Stomach (tissue), 8 donors: ENCODE measurements at regions not wholly inside any gene's neighbourhood (a gene's known extent, or its start where the extent isn't known, plus 50 kb on each side); places are given as distances from the start of the nearest gene placed in this dataset.

ENCODE experiments used
- DNase-seq, 2 donors: peaks; one replicate each; pipeline versions ENCODE4 v3.0.0 to v3.0.0-alpha.2; 2013 to 2019
- H3K27ac ChIP-seq, 5 donors: fragments of 200-600 bp in 4 of 5; sonication (generic) in 4 of 5; one replicate each; pipeline ENCODE4 v1.5.1; 2013 to 2019; ENCODE audit warnings: mild to moderate bottlenecking in 1 of 5, moderate library complexity in 1 of 5
- H3K27me3 ChIP-seq, 3 donors: fragments of 200-600 bp; sonication (generic); one replicate each; pipeline ENCODE4 v1.5.1; 2017 to 2019; ENCODE audit warnings: mixed run types in 1 of 3
- H3K36me3 ChIP-seq, 4 donors: fragments of 200-600 bp; sonication (generic); 1 replicate in 3 of 4; 2 replicates in 1 of 4; pipeline ENCODE4 v1.5.1; 2016 to 2019
- H3K4me1 ChIP-seq, 4 donors: fragments of 200-600 bp; sonication (generic); one replicate each; pipeline ENCODE4 v1.5.1; 2016 to 2019
- H3K4me3 ChIP-seq, 4 donors: fragments of 200-600 bp; sonication (generic) in 3 of 4; one replicate each; pipeline ENCODE4 v1.5.1; 2016 to 2019; ENCODE audit warnings: mild to moderate bottlenecking in 1 of 4
- H3K9me3 ChIP-seq, 4 donors: fragments of 200-600 bp; sonication (generic); one replicate each; pipeline ENCODE4 v1.5.1; 2016 to 2019
- EP300 ChIP-seq: sonication (generic); formaldehyde crosslinking; IDR thresholded peaks from one replicate; pipeline ENCODE4 v1.6.1; 2017; ENCODE audit warnings: antibody characterized with exemption
- POLR2A ChIP-seq, 4 donors: fragments of 450-650 bp; IDR thresholded peaks; one replicate each; pipeline ENCODE4 v1.6.1; 2016; ENCODE audit warnings: antibody characterized with exemption in 4 of 4, control low read depth in 2 of 4, mild to moderate bottlenecking in 1 of 4, moderate library complexity in 1 of 4
- POLR2AphosphoS5 ChIP-seq, 3 donors: sonication (generic); formaldehyde crosslinking; IDR thresholded peaks; one replicate each; pipeline ENCODE4 v1.6.1; 2016; ENCODE audit warnings: antibody characterized with exemption in 3 of 3
- WGBS, 5 donors: extraction: QIAGEN DNeasy Blood & Tissue Kit in 3 of 5; methylation state at CpG; one replicate each; pipeline versions ENCODE4 v1.1.5 to v1.1.7; 2013 to 2018; 5-methylcytosine and 5-hydroxymethylcytosine counted together
- intact Hi-C: fragments of 100-400 bp; cut with DNase I; formaldehyde crosslinking; loops from one replicate; pipeline ENCODE4 v1.15.1; 2023; ENCODE audit warnings: low total_unique reads
- TF ChIP-seq, protein P1 (sequence below), 7 experiments: fragments of 450-650 bp in 4 of 7; fragments of 200-600 bp in 3 of 7; sonication (generic) in 3 of 7; IDR thresholded peaks; one replicate each; pipeline ENCODE4 v1.5.1; 2016 to 2019; ENCODE audit warnings: antibody characterized with exemption in 7 of 7, control low read depth in 2 of 7, mild to moderate bottlenecking in 1 of 7
- donor health status: healthy with polysubstance abuse.
- donor health status: Bipolar disorder and iron deficiency.
- donor health status: healthy.

DNA sequence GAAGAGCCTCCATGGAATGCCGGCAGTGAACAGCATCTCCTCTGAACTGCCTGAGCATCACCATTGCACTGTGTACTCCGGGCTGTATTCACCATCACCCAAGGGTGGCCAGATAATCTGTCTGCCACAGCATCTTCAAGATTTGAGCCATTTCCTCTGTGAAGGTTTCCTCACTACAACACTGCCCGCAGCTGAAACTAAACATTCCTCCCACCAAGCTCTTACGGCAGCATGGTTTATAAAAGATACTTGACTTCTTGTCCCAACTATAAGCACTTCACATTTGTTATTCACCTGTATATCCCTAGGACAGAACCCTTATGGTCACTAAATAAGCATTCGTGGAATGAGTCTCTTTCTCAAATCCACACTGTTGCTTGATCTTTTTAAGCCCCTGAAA, 125.9 kb downstream of the SST start:
- Histone ChIP-seq H3K4me1 (no peaks in the 10 kb centered on the region), H3K27ac (no peak overlapping the region), H3K27me3 (no peaks in the 10 kb centered on the region), H3K9me3 (no peaks in the 10 kb centered on the region), H3K36me3 (no peaks in the 10 kb centered on the region), H3K4me3 (no peak overlapping the region)
- WGBS, 5 donors, result 87 to 94% (median 90%) methylated on average over 5 of the region's 5 CpGs
- TF ChIP-seq POLR2A (IDR thresholded peaks at IDR 0.05), result no peak
- TF ChIP-seq POLR2AphosphoS5 (IDR thresholded peaks at IDR 0.05), result no peak
- TF ChIP-seq, protein P1, sequence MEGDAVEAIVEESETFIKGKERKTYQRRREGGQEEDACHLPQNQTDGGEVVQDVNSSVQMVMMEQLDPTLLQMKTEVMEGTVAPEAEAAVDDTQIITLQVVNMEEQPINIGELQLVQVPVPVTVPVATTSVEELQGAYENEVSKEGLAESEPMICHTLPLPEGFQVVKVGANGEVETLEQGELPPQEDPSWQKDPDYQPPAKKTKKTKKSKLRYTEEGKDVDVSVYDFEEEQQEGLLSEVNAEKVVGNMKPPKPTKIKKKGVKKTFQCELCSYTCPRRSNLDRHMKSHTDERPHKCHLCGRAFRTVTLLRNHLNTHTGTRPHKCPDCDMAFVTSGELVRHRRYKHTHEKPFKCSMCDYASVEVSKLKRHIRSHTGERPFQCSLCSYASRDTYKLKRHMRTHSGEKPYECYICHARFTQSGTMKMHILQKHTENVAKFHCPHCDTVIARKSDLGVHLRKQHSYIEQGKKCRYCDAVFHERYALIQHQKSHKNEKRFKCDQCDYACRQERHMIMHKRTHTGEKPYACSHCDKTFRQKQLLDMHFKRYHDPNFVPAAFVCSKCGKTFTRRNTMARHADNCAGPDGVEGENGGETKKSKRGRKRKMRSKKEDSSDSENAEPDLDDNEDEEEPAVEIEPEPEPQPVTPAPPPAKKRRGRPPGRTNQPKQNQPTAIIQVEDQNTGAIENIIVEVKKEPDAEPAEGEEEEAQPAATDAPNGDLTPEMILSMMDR (IDR thresholded peaks at IDR 0.05), result no peak
- TF ChIP-seq EP300, result no peak
- DNase-seq, result no peak
- intact Hi-C loops, result no loop called here

DNA sequence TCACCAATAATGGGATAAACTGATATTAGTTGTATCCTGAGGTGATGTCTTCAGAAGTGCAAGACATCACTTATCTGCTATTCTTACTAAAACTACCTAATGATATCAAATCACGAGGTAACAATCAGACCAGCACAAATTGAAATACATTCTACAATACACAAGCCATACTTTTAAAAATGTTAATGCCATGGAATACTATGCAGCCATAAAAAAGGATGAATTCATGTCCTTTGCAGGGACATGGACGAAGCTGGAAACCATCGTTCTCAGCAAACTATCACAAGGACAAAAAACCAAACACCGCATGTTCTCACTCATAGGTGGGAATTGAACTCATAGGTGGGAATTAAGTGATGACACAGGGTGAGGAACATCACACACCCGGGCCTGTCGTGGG, 129.3 kb downstream of the SST start:
- no peaks in the 10 kb centered on the region for H3K9me3 ChIP-seq
- no peak overlapping the region for H3K4me3 ChIP-seq
- no peaks in the 10 kb centered on the region for H3K36me3 ChIP-seq
- H3K27me3 ChIP-seq, result no peaks in the 10 kb centered on the region
- H3K27ac ChIP-seq, result no peak overlapping the region
- intact Hi-C loops, result no loop called here
- DNase-seq, result no peak
- no peaks in the 10 kb centered on the region for H3K4me1 ChIP-seq
- 80 to 91% (median 81%) methylated on average over 6 of the region's 6 CpGs for WGBS, 5 donors
- no peak for TF ChIP-seq POLR2A (IDR thresholded peaks at IDR 0.05)
- no peak for TF ChIP-seq POLR2AphosphoS5 (IDR thresholded peaks at IDR 0.05)

- 86 to 90% (median 89%) methylated on average over 6 of the region's 6 CpGs for WGBS, 5 donors
- no peak overlapping the region for H3K27ac ChIP-seq
- H3K36me3 ChIP-seq, result no peaks in the 10 kb centered on the region
- intact Hi-C loops, result no loop called here
- H3K4me3 ChIP-seq, result no peak overlapping the region
- TF ChIP-seq EP300, result no peak
- no peak for TF ChIP-seq POLR2A (IDR thresholded peaks at IDR 0.05)
- TF ChIP-seq POLR2AphosphoS5 (IDR thresholded peaks at IDR 0.05), result no peak
- TF ChIP-seq, protein P1 (IDR thresholded peaks at IDR 0.05), result no peak
- no peak for DNase-seq
- no peaks in the 10 kb centered on the region for H3K9me3 ChIP-seq
- no peaks in the 10 kb centered on the region for H3K4me1 ChIP-seq
- H3K27me3 ChIP-seq, result peaks cover 0 to 6% (median 0%) of the 10 kb centered on the region in 3 donors
These were observed 134.0 kb downstream of the SST start for GRCh38 chr3:187536185-187536584.

- peaks cover 0 to 11% (median 0%) of the 10 kb centered on the region in 3 donors for H3K27me3 ChIP-seq
- no peak overlapping the region for H3K27ac ChIP-seq
- WGBS, 5 donors, result 52 to 71% (median 62%) methylated on average over 6 of the region's 6 CpGs
- no peak overlapping the region for H3K4me3 ChIP-seq
- H3K36me3 ChIP-seq, result no peaks in the 10 kb centered on the region
- DNase-seq, result no peak
- intact Hi-C loops, result no loop called here
- no peaks in the 10 kb centered on the region for H3K9me3 ChIP-seq
- no peaks in the 10 kb centered on the region for H3K4me1 ChIP-seq
- TF ChIP-seq POLR2AphosphoS5 (IDR thresholded peaks at IDR 0.05) (no peak), EP300 (no peak), POLR2A (IDR thresholded peaks at IDR 0.05) (no peak)
- TF ChIP-seq, protein P1 (IDR thresholded peaks at IDR 0.05), result no peak
These were observed 136.4 kb downstream of the SST start for GRCh38 chr3:187533797-187534196.

DNA sequence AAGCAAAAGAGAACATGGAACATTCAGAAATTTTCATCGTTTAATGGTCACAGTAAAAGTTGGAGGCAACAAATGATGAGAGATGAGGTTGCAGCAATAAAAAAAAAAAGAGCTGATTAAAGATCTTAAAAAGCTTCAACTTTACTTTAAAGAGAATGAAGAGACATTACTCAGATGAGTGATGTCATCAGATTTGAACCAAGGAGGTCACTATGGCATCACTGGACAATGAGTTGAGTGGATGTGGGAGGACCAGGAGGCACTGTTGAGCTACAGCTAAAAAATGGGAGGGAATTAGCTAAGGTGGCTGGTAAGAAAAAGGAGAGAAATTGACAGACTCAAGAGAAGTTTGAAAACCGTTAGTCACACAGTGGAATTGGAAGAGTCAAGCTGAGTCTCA, 138.4 kb downstream of the SST start:
- no peak for DNase-seq
- Histone ChIP-seq H3K27me3 (peaks cover 0 to 12% (median 0%) of the 10 kb centered on the region in 3 donors), H3K4me1 (no peaks in the 10 kb centered on the region), H3K9me3 (no peaks in the 10 kb centered on the region), H3K27ac (no peak overlapping the region), H3K4me3 (no peak overlapping the region), H3K36me3 (no peaks in the 10 kb centered on the region)
- TF ChIP-seq POLR2A (IDR thresholded peaks at IDR 0.05) (no peak), EP300 (no peak), POLR2AphosphoS5 (IDR thresholded peaks at IDR 0.05) (no peak)
- TF ChIP-seq, protein P1 (IDR thresholded peaks at IDR 0.05), result no peak
- WGBS, 5 donors, result 77 to 85% (median 78%) methylated on average over 2 of the region's 2 CpGs
- intact Hi-C loops, result no loop called here
